Stimulated activated CD8-positive, alpha-beta memory T cell treated with anti-CD3 and anti-CD28 coated beads, Interleukin-15, amount 100 ng/mL, for 48 hours (primary cell): ENCODE measurements at regions not wholly inside any gene's neighbourhood (a gene's known extent, or its start where the extent isn't known, plus 50 kb on each side); places are given as distances from the start of the nearest gene placed in this dataset.

Experiments
- DNase-seq, 2 donors: peaks; one replicate each; pipeline ENCODE4 v3.0.0-alpha.2; 2020; ENCODE audit warnings: low read depth in 2 of 2

GRCh38 chr11:32316858-32317642, 118.3 kb downstream of the WT1 start:
- DNase-seq = no peak

- no peak for DNase-seq
These were observed 117.7 kb downstream of the WT1 start for GRCh38 chr11:32317643-32318042.

GRCh38 chr11:32318071-32319055, 117.0 kb downstream of the WT1 start:
- no peak for DNase-seq

- DNase-seq = no peak
These were observed 111.6 kb downstream of the WT1 start for GRCh38 chr11:32323814-32324130.

GRCh38 chr11:32325187-32325586, 110.2 kb downstream of the WT1 start:
- DNase-seq = no peak

- no peak for DNase-seq
These were observed 109.6 kb downstream of the WT1 start for GRCh38 chr11:32325725-32326124.

GRCh38 chr11:32326522-32326921, 108.8 kb downstream of the WT1 start:
- no peak for DNase-seq

GRCh38 chr11:32328392-32328791, 106.9 kb downstream of the WT1 start:
- DNase-seq = no peak

GRCh38 chr11:32331098-32331497, 104.2 kb downstream of the WT1 start:
- no peak for DNase-seq

GRCh38 chr11:32331792-32332191, 103.5 kb downstream of the WT1 start:
- no peak for DNase-seq

GRCh38 chr11:32332990-32333319, 102.4 kb downstream of the WT1 start:
- no peak for DNase-seq

- no peak for DNase-seq
These were observed 101.9 kb downstream of the WT1 start for GRCh38 chr11:32333320-32333991.

GRCh38 chr11:32334822-32335221, 100.5 kb downstream of the WT1 start:
- DNase-seq = no peak
